Osteoblast (primary cell): ENCODE measurements at regions not wholly inside any gene's neighbourhood (a gene's known extent, or its start where the extent isn't known, plus 50 kb on each side); places are given as distances from the start of the nearest gene placed in this dataset.

Experiments used
- DNase-seq: peaks from one replicate; pipeline ENCODE4 v3.0.0; 2011; ENCODE audit warnings: low spot score, mixed read lengths; ENCODE audit not compliant: insufficient read length; ENCODE audit errors: missing footprints
- H2AFZ ChIP-seq: 2 replicates; pipeline ENCODE4 v1.6.0; 2011; ENCODE audit warnings: mild to moderate bottlenecking, low read length
- H3K27ac ChIP-seq: 2 replicates; pipeline ENCODE4 v1.5.1; 2011; ENCODE audit warnings: mild to moderate bottlenecking, low read depth, low read length, moderate library complexity
- H3K27me3 ChIP-seq: 2 replicates; pipeline ENCODE4 v1.6.0; 2012; ENCODE audit warnings: mild to moderate bottlenecking, control low read depth, inconsistent platforms, low read length, moderate library complexity; ENCODE audit not compliant: insufficient read depth
- H3K36me3 ChIP-seq: 2 replicates; pipeline ENCODE4 v1.5.1; 2011; ENCODE audit warnings: mild to moderate bottlenecking, low read length, control low read depth, moderate library complexity; ENCODE audit not compliant: insufficient read depth
- H3K4me1 ChIP-seq: 2 replicates; pipeline ENCODE4 v1.5.1; 2011; ENCODE audit warnings: mild to moderate bottlenecking, low read length, control low read depth, moderate library complexity; ENCODE audit not compliant: insufficient read depth
- H3K4me2 ChIP-seq: 2 replicates; pipeline ENCODE4 v1.6.0; 2011; ENCODE audit warnings: mild to moderate bottlenecking, low read length; ENCODE audit not compliant: insufficient read depth
- H3K4me3 ChIP-seq: fragments of 200-600 bp; sonication (generic); 3 replicates; pipeline ENCODE4 v1.5.1; 2012; ENCODE audit warnings: mild to moderate bottlenecking, low read length, inconsistent platforms; ENCODE audit not compliant: insufficient read depth
- H3K79me2 ChIP-seq: 2 replicates; pipeline ENCODE4 v1.6.0; 2012; ENCODE audit warnings: mild to moderate bottlenecking, low read length, control low read depth, inconsistent platforms; ENCODE audit not compliant: insufficient read depth
- H3K9me3 ChIP-seq: 2 replicates; pipeline ENCODE4 v1.5.1; 2011; ENCODE audit warnings: low read depth, low read length, control low read depth
- H4K20me1 ChIP-seq: 2 replicates; pipeline ENCODE4 v1.6.0; 2012; ENCODE audit warnings: mild to moderate bottlenecking, low read length, control low read depth; ENCODE audit not compliant: insufficient read depth
- CTCF ChIP-seq: IDR thresholded peaks from 2 replicates; pipeline ENCODE4 v1.5.1; 2011; ENCODE audit warnings: mild to moderate bottlenecking, low read depth, low read length, moderate library complexity; ENCODE audit errors: extremely low read depth

DNA sequence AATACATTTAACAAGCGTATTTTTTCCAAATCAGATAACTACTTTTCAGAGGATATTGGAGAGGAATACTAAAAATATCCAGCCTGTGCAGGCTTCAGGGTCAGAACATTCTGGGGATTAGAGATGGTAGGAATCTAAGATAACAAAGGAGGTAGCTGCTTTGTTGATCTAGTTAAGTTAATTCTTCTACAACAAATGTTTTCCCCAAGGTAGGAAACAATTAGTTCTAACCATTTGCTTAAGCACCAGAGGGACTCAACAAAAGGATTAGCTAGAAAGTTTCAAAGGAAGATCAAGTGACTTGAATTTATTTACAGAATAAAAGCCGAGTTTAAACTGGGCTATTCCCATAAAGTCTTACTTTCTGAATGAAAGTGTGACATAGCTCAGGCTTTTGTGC is 524.2 kb downstream of the TMTC2 start:
- H3K27ac ChIP-seq, result no peak overlapping the region
- no peaks in the 10 kb centered on the region for H3K4me1 ChIP-seq
- H3K36me3 ChIP-seq, result no peaks in the 10 kb centered on the region
- no peaks in the 10 kb centered on the region for H3K79me2 ChIP-seq
- no peaks in the 10 kb centered on the region for H4K20me1 ChIP-seq
- no peak for DNase-seq
- H3K27me3 ChIP-seq, result no peaks in the 10 kb centered on the region
- H3K9me3 ChIP-seq, result no peaks in the 10 kb centered on the region
- no peak overlapping the region for H2AFZ ChIP-seq
- H3K4me2 ChIP-seq, result no peak overlapping the region
- TF ChIP-seq CTCF, result no peak
- H3K4me3 ChIP-seq, result no peak overlapping the region

DNA sequence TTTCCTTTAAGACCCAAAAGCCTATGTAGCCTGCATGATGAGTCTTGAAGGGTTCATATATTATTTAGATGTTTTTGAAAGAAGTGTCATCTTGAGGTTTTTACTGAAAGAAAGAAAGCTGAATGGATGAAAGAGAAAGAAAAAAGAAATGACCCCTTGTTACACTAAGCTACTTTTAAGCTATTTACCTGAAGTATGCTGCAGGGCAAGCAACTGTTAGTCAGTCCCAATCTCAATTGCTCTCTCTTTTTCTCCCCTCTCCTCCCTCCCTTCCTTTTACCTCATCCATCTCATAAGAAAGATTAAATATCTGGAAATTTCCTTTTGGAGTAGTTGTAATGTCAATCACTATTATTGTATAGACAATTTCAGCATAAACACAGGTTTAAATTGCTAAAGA is 512.4 kb downstream of the TMTC2 start:
- Histone ChIP-seq H3K9me3 (no peaks in the 10 kb centered on the region), H4K20me1 (no peaks in the 10 kb centered on the region), H2AFZ (no peak overlapping the region), H3K4me1 (no peaks in the 10 kb centered on the region), H3K4me2 (no peak overlapping the region), H3K36me3 (no peaks in the 10 kb centered on the region), H3K27ac (no peak overlapping the region), H3K27me3 (no peaks in the 10 kb centered on the region), H3K4me3 (no peak overlapping the region), H3K79me2 (no peaks in the 10 kb centered on the region)
- TF ChIP-seq CTCF, result no peak
- no peak for DNase-seq

- Histone ChIP-seq H3K27me3 (no peaks in the 10 kb centered on the region), H2AFZ (no peak overlapping the region), H3K27ac (no peak overlapping the region), H3K4me3 (no peak overlapping the region), H3K36me3 (no peaks in the 10 kb centered on the region), H3K9me3 (no peaks in the 10 kb centered on the region), H4K20me1 (no peaks in the 10 kb centered on the region), H3K4me1 (no peaks in the 10 kb centered on the region), H3K4me2 (no peak overlapping the region), H3K79me2 (no peaks in the 10 kb centered on the region)
- TF ChIP-seq CTCF, result no peak
- peak; percentile 19 for DNase-seq
Observed at GRCh38 chr12:83198291-83199015, 511.7 kb downstream of the TMTC2 start.

DNA sequence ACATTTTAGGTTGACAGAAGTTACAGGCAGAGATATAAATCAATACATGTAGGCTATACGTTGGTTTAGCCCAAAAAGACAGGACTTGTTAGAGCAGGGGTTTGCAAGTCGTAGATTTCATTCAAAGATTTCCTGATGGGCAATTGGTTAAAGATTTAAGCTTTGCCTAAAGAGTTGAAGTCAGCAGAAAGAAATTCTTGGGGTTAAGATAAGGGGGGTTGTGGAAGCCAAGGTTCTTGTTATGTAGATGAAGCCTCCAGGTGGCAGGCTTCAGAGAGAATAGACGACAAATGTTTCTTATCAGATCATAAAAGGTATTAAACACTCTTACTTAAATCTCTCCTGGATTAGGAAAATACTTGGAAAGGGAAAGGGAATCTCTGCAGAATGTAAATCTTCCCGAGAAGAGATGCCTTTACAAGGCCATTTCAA is 510.8 kb downstream of the TMTC2 start:
- Histone ChIP-seq H3K27ac (no peak overlapping the region), H3K4me1 (no peaks in the 10 kb centered on the region), H3K79me2 (no peaks in the 10 kb centered on the region), H3K27me3 (no peaks in the 10 kb centered on the region), H4K20me1 (no peaks in the 10 kb centered on the region), H3K4me3 (no peak overlapping the region), H3K9me3 (no peaks in the 10 kb centered on the region), H2AFZ (no peak overlapping the region), H3K4me2 (no peak overlapping the region), H3K36me3 (no peaks in the 10 kb centered on the region)
- no peak for DNase-seq
- TF ChIP-seq CTCF, result no peak
